HG02840 (cell line): ENCODE measurements at regions not wholly inside any gene's neighbourhood (a gene's known extent, or its start where the extent isn't known, plus 50 kb on each side); places are given as distances from the start of the nearest gene placed in this dataset.

Source experiments
- ATAC-seq: cut with Tn5 transposase; IDR thresholded peaks from one replicate; pipeline ENCODE4 v1.9.1; 2021; ENCODE audit warnings: mild to moderate bottlenecking, moderate library complexity, moderate number of reproducible peaks; ENCODE audit not compliant: unreplicated experiment, low FRiP score

GRCh38 chr5:159452480-159453167 lies 122.3 kb upstream of the IL12B start:
- no peak for ATAC-seq

- ATAC-seq, result no peak
Observed at GRCh38 chr5:159453209-159453608, 122.9 kb upstream of the IL12B start.

- ATAC-seq, result no peak
Observed at GRCh38 chr5:159456261-159456660, 126.0 kb upstream of the IL12B start.

GRCh38 chr5:159456722-159457465 lies 126.6 kb upstream of the IL12B start:
- ATAC-seq, result peak; percentile 87

GRCh38 chr5:159458217-159458711 lies 128.0 kb upstream of the IL12B start:
- peak; percentile 36 for ATAC-seq

GRCh38 chr5:159459132-159459627 lies 128.9 kb upstream of the IL12B start:
- no peak for ATAC-seq

- no peak for ATAC-seq
Observed at GRCh38 chr5:159459951-159460538, 129.8 kb upstream of the IL12B start.

GRCh38 chr5:159463590-159464321 lies 133.5 kb upstream of the IL12B start:
- ATAC-seq, result no peak

- ATAC-seq, result no peak
Observed at GRCh38 chr5:159465604-159466003, 135.3 kb upstream of the IL12B start.

GRCh38 chr5:159467666-159468065 lies 137.4 kb upstream of the IL12B start:
- ATAC-seq, result no peak

- ATAC-seq, result no peak
Observed at GRCh38 chr5:159469496-159470372, 139.4 kb upstream of the IL12B start.

- ATAC-seq, result no peak
Observed at GRCh38 chr5:159471904-159472303, 141.6 kb upstream of the IL12B start.

GRCh38 chr5:159475026-159475425 lies 144.7 kb upstream of the IL12B start:
- ATAC-seq, result no peak

- ATAC-seq, result no peak
Observed at GRCh38 chr5:159478950-159479349, 148.7 kb upstream of the IL12B start.

GRCh38 chr5:159480849-159481248 lies 150.6 kb upstream of the IL12B start:
- ATAC-seq, result no peak

GRCh38 chr5:159481751-159482150 lies 151.5 kb upstream of the IL12B start:
- ATAC-seq, result no peak

- no peak for ATAC-seq
Observed at GRCh38 chr5:159486836-159487235, 156.5 kb upstream of the IL12B start.

GRCh38 chr5:159488516-159488915 lies 158.2 kb upstream of the IL12B start:
- no peak for ATAC-seq

GRCh38 chr5:159489779-159490178 lies 159.5 kb upstream of the IL12B start:
- no peak for ATAC-seq

- ATAC-seq, result no peak
Observed at GRCh38 chr5:159490507-159490906, 160.2 kb upstream of the IL12B start.
